ENCODE measurements at regions not wholly inside any gene's neighbourhood (a gene's known extent, or its start where the extent isn't known, plus 50 kb on each side); places are given as distances from the start of the nearest gene placed in this dataset.

DNA sequence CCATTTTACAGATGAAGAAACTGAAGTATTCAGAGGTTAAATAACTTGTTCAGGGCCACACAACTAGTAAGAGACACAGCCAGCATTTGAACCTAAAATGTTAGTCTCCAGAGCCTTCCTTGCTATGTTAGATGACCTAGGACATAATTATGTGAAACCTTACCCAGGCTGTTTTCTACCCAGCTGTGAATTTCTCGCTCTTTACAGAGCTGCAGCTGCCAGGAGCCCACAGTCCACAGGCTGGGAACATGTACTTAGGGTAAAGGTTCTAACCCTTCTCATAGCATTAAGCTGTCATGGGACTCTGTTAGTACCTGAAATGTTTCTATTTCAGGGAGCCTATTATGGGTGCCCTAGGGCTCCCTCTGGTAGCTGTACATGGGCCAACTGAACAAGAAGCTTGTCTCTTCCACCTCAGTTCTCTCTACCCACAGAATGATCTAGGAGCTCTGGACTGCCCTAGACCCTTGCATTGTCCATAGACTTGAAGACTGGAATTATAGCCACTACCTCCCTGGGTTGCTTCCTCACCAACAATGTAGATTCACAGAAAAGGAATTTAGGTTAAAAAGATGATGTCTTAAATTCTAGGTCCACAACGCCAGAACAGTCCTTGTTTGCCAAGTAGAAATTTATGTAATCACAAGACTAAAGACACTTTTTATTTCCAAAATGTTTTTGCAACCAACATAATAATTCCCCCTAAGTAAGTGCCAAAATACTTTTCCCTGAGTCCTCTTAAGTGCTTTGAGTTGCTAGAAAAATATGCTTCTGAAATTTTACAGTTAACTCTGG lies 262.9 kb downstream of the PIK3R1 start:
- no peak for DNase-seq (ENCODE audit: low read depth)

DNA sequence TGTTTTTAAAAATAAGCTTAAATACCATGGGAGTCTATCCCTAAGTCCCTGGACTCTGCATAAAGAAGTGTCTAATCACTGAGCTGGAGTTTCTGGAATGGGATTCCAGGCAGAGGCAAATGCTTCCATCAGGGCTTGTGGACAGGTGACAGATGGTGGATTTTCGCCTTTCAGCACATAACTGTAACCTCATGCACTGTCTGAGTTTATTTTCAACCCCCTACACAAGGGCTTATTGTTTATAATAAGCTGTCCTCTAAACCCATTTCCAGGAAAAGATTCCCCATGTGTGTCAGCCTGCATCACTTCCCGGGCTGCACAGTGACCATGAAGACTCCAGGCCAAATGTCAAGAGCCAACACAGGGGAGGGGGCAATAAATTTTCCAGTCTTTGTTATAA lies 264.0 kb downstream of the PIK3R1 start:
- DNase-seq (ENCODE audit: low read depth), result no peak
- no peak overlapping the region for H3K4me3 ChIP-seq (ENCODE audit: low read depth, low read length)
- TF ChIP-seq, protein P1, sequence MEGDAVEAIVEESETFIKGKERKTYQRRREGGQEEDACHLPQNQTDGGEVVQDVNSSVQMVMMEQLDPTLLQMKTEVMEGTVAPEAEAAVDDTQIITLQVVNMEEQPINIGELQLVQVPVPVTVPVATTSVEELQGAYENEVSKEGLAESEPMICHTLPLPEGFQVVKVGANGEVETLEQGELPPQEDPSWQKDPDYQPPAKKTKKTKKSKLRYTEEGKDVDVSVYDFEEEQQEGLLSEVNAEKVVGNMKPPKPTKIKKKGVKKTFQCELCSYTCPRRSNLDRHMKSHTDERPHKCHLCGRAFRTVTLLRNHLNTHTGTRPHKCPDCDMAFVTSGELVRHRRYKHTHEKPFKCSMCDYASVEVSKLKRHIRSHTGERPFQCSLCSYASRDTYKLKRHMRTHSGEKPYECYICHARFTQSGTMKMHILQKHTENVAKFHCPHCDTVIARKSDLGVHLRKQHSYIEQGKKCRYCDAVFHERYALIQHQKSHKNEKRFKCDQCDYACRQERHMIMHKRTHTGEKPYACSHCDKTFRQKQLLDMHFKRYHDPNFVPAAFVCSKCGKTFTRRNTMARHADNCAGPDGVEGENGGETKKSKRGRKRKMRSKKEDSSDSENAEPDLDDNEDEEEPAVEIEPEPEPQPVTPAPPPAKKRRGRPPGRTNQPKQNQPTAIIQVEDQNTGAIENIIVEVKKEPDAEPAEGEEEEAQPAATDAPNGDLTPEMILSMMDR (IDR thresholded peaks at IDR 0.05; ENCODE audit: insufficient read depth, low read depth, low read length, missing control alignments), result no peak

More for the DNA sequence above, 262.9 kb downstream of the PIK3R1 start:
- no peak overlapping the region for H3K4me3 ChIP-seq (ENCODE audit: low read depth, low read length)
- TF ChIP-seq, protein P1 (IDR thresholded peaks at IDR 0.05; ENCODE audit: insufficient read depth, low read depth, low read length, missing control alignments), result no peak

DNA sequence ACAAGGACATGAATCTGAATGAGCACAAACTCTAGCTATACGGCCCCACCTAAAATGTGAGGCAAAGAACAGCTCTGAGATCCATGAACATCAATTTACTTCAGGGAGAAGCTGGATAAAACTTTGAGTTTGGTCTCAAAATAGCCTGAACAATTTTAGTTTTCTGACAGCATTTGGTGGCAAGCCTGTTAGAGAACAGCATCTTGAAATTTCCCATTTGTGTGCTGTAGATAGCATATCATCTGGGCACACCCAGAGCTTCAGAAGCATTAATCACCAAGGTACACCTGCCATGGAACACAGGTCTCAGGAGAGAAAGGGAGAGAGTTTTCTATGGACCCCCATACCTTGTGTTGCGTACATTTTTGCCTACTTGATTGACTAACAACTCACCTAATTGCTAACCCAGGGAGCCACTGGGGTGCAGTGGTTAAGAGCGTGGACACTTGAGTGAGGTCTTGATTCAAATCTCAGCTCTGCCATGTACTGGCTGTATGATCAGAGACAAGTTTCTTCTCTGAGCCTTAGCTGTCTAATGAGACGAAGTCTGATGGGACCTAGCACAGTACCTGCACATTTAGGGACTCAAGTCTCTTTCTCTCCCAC lies 264.9 kb downstream of the PIK3R1 start:
- DNase-seq (ENCODE audit: low read depth), result no peak
- TF ChIP-seq, protein P1 (IDR thresholded peaks at IDR 0.05; ENCODE audit: insufficient read depth, low read depth, low read length, missing control alignments), result no peak

DNA sequence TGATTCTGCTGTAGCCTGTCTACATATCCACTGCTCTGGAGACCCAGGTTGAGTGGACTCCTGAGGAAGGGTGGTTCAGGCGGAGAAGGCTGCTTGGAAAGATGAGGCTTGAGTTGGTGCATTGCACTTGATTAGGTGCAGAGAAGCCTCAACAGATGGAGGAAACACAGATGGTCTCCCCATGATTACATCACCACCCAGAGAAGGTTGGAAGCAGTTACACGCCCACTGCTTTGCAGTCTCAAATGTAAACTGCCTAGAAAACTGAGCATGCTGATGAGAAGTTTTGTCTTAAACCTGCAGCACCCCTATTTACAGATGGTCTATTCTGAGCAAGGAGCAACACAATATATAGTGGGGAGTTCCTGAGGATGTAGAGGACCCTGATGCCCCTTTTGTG lies 266.6 kb downstream of the PIK3R1 start:
- DNase-seq (ENCODE audit: low read depth), result no peak
- H3K4me3 ChIP-seq (ENCODE audit: low read depth, low read length), result no peak overlapping the region
- TF ChIP-seq, protein P1 (IDR thresholded peaks at IDR 0.05; ENCODE audit: insufficient read depth, low read depth, low read length, missing control alignments), result no peak

More for the DNA sequence above, 264.9 kb downstream of the PIK3R1 start:
- no peak overlapping the region for H3K4me3 ChIP-seq (ENCODE audit: low read depth, low read length)

DNA sequence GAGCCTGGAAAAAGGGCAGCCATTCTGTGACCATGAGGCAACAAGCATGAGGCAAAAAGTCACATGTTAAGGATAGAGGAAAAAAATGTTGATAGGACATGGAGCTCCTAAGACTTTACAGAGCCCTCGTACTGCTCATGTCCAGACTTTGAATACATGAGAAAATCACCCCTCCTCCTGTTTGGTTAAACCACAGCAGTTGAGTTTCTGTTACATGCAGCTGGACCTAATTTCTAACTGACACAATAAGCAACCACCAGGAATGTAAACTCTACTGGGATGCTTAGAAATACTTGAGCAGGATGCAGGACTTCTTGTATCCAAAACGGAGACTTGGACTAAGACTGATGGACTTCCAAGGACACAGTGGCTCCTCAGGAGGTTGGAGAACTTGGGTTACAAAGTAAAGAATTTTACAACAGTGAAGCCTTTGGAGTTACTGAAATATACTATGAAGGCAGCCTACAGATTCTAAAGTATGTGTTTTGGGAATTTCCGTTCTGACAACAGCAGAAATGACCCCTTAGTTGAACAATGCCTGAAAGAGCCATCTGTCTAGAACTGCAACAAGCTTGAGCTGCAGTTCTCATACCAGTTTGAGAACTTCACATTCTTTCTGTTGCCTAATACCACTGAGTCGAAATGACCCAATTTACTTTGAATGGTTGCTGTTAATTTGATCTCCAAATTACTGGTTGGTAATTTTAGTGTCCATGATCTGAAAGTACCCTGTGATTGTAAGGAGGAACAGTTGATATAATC lies 268.9 kb downstream of the PIK3R1 start:
- peak; percentile 20 for DNase-seq (ENCODE audit: low read depth)
- TF ChIP-seq, protein P1 (IDR thresholded peaks at IDR 0.05; ENCODE audit: insufficient read depth, low read depth, low read length, missing control alignments), result no peak
- no peak overlapping the region for H3K4me3 ChIP-seq (ENCODE audit: low read depth, low read length)

DNA sequence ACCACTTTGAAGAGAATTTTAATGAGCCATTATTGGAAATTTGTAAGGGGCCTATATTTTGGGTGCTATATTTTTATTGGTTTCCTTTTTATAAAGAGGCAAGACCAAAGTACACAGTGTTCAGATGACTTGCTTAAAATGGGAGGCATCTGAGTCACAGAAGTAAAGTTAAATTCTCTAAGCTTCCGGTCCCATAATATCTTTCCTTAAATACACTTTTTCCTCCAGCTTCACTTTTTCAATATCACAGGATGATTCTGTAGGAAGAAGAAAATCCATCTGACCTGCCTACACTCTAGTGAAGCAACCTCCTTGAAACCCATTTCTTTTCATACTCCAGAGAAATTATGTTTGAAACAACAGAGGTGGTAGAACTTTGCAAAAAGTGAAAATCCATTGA lies 274.0 kb downstream of the PIK3R1 start:
- TF ChIP-seq, protein P1 (IDR thresholded peaks at IDR 0.05; ENCODE audit: insufficient read depth, low read depth, low read length, missing control alignments), result no peak
- DNase-seq (ENCODE audit: low read depth), result no peak
- H3K4me3 ChIP-seq (ENCODE audit: low read depth, low read length), result no peak overlapping the region
